DMS114 treated with DMSO at 0.1 percent for 48 hours (cell line): ENCODE measurements at regions not wholly inside any gene's neighbourhood (a gene's known extent, or its start where the extent isn't known, plus 50 kb on each side); places are given as distances from the start of the nearest gene placed in this dataset.

Experiments
- DNase-seq: peaks from one replicate; lab custom pipeline; 2025; ENCODE audit not compliant: unreplicated experiment; lab: John Stamatoyannopoulos, UW

GRCh38 chr14:73782623-73783022, 68.4 kb upstream of the PNMA1 start:
- DNase-seq: no peak

GRCh38 chr14:73780896-73781295, 66.7 kb upstream of the PNMA1 start:
- no peak for DNase-seq

GRCh38 chr14:73780391-73780790, 66.2 kb upstream of the PNMA1 start:
- DNase-seq: no peak

- DNase-seq: no peak
Observed at GRCh38 chr14:73778736-73779135, 64.6 kb upstream of the PNMA1 start.

- DNase-seq: no peak
Observed at GRCh38 chr14:73777420-73777819, 63.2 kb upstream of the PNMA1 start.

- DNase-seq: no peak
Observed at GRCh38 chr14:73776194-73776537, 62.0 kb upstream of the PNMA1 start.

- no peak for DNase-seq
Observed at GRCh38 chr14:73775339-73776193, 61.4 kb upstream of the PNMA1 start.

GRCh38 chr14:73774671-73775070, 60.5 kb upstream of the PNMA1 start:
- DNase-seq: no peak

GRCh38 chr14:73774241-73774570, 60.0 kb upstream of the PNMA1 start:
- no peak for DNase-seq

- DNase-seq: no peak
Observed at GRCh38 chr14:73773441-73774240, 59.5 kb upstream of the PNMA1 start.

- no peak for DNase-seq
Observed at GRCh38 chr14:73771848-73772638, 57.9 kb upstream of the PNMA1 start.

GRCh38 chr14:73770977-73771847, 57.0 kb upstream of the PNMA1 start:
- DNase-seq: no peak

- DNase-seq: no peak
Observed at GRCh38 chr14:73768107-73768506, 53.9 kb upstream of the PNMA1 start.

GRCh38 chr14:73764406-73765280, 50.5 kb upstream of the PNMA1 start:
- no peak for DNase-seq
